Mesothelial cell of epicardium (in vitro differentiated cells): ENCODE measurements at regions not wholly inside any gene's neighbourhood (a gene's known extent, or its start where the extent isn't known, plus 50 kb on each side); places are given as distances from the start of the nearest gene placed in this dataset.

Source experiments
- DNase-seq, 2 experiments: peaks; one replicate each; pipeline ENCODE4 v3.0.0; 2021; ENCODE audit warnings: low spot score in 2 of 2; ENCODE audit not compliant: unreplicated experiment in 2 of 2
- H3K27ac Mint-ChIP-seq: 2 replicates; pipeline ENCODE4 v1.8.0; 2021; ENCODE audit warnings: mixed read lengths
- H3K27me3 Mint-ChIP-seq: 2 replicates; pipeline ENCODE4 v1.8.0; 2021; ENCODE audit warnings: low read depth, mixed read lengths
- H3K36me3 Mint-ChIP-seq: 2 replicates; pipeline ENCODE4 v1.8.0; 2021; ENCODE audit warnings: mixed read lengths
- H3K4me1 Mint-ChIP-seq: 2 replicates; pipeline ENCODE4 v1.8.0; 2021; ENCODE audit warnings: mixed read lengths
- H3K4me3 Mint-ChIP-seq: 2 replicates; pipeline ENCODE4 v1.8.0; 2021; ENCODE audit warnings: mild to moderate bottlenecking, moderate library complexity, mixed read lengths
- H3K9me3 Mint-ChIP-seq: 2 replicates; pipeline ENCODE4 v1.8.0; 2021; ENCODE audit warnings: mixed read lengths
- TF ChIP-seq, protein P1 (sequence below): fragments of 200-600 bp; sonication (generic); IDR thresholded peaks from one replicate; pipeline ENCODE4 v1.5.0; 2021; ENCODE audit warnings: antibody characterized with exemption; ENCODE audit not compliant: unreplicated experiment

DNA sequence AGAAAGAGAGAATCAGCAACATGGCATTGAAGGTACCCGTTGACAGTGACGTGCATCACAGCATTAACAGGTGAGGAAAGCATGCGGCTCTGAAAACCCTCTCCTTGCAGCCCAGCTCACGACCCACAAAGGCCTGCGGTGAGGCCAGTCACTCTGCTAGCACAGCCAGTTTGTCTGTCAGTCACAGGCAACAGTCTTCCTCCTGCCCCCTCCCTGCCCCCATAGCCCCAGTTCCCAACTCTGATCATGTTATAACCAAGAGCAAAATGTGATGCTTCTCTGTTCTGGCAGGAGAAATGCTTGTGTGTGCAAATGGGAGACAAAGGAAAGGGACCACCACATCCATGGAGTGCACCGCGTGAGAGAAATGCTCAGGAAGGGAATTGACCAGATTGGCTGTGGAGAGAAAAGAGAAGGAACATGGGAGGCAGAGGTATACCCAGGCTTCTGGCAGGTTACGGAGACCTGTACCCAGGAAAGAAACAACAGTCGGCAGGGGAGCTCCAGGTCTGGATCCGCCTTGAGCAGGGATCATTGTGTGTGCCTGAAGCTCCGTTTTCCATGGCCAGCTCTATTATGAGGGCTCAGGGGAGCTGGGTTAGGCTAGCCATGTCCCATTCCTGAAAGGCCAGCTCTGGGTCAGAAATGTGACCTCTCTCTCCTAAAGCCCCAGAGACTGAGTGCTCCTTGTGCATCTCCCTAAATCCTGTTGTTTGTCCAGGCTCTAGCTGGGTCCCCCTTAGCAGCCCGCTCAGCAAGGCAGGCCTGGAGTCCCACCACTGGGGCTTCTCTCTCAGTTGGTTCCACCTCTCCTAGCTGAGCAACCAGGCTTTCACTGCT, 139.7 kb upstream of the MAMLD1 start:
- DNase-seq = no peak
- peaks cover 66% of the 10 kb centered on the region for H3K27me3 Mint-ChIP-seq
- no peak overlapping the region for H3K27ac Mint-ChIP-seq
- no peaks in the 10 kb centered on the region for H3K36me3 Mint-ChIP-seq
- H3K4me3 Mint-ChIP-seq = no peak overlapping the region
- H3K4me1 Mint-ChIP-seq = no peaks in the 10 kb centered on the region
- TF ChIP-seq, protein P1, sequence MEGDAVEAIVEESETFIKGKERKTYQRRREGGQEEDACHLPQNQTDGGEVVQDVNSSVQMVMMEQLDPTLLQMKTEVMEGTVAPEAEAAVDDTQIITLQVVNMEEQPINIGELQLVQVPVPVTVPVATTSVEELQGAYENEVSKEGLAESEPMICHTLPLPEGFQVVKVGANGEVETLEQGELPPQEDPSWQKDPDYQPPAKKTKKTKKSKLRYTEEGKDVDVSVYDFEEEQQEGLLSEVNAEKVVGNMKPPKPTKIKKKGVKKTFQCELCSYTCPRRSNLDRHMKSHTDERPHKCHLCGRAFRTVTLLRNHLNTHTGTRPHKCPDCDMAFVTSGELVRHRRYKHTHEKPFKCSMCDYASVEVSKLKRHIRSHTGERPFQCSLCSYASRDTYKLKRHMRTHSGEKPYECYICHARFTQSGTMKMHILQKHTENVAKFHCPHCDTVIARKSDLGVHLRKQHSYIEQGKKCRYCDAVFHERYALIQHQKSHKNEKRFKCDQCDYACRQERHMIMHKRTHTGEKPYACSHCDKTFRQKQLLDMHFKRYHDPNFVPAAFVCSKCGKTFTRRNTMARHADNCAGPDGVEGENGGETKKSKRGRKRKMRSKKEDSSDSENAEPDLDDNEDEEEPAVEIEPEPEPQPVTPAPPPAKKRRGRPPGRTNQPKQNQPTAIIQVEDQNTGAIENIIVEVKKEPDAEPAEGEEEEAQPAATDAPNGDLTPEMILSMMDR = no peak
- peaks cover 14% of the 10 kb centered on the region for H3K9me3 Mint-ChIP-seq

DNA sequence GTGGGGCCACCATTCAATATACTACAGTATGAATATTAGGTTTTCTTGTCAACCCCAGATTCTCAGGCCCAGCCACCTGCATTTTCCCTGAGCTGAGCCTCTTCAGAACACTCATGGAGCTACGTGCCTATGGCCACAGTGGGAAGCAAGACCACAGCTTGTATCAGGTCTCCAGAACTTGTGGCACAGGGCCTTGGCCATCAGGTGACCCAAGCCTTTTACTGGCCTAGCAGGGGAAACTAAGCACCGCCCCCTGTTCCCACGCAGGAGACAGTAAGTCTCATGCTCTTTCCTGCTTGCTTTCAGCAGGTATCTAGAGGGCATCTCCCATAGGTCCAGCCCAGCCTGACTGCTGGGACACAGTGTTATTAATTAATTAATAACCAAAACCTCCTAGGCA, 138.4 kb upstream of the MAMLD1 start:
- no peaks in the 10 kb centered on the region for H3K4me1 Mint-ChIP-seq
- no peak overlapping the region for H3K27ac Mint-ChIP-seq
- H3K4me3 Mint-ChIP-seq = no peak overlapping the region
- peaks cover 65% of the 10 kb centered on the region for H3K27me3 Mint-ChIP-seq
- H3K36me3 Mint-ChIP-seq = no peaks in the 10 kb centered on the region
- TF ChIP-seq, protein P1 = no peak
- DNase-seq = no peak
- peaks cover 17% of the 10 kb centered on the region for H3K9me3 Mint-ChIP-seq

DNA sequence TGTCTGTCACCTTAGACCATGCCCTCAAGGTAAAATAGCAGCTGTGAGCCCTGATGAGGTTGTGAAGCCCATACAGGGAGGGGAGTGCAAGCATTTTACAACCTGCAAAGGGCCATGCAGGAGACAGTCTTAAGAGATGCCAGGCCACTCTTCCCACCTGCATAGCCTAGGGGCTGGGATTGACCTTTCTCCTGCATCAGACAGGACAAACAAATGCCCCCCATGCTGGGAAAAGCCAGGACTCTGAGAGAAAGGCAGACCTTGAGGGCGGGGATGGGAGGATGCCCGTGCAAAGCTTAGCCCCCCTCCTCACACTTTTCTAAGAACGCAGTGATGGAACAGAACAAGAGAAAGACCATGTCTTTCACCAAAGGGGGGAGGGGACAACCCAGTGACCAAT, 137.9 kb upstream of the MAMLD1 start:
- no peaks in the 10 kb centered on the region for H3K36me3 Mint-ChIP-seq
- H3K4me3 Mint-ChIP-seq = no peak overlapping the region
- H3K9me3 Mint-ChIP-seq = peaks cover 21% of the 10 kb centered on the region
- TF ChIP-seq, protein P1 = no peak
- no peak overlapping the region for H3K27ac Mint-ChIP-seq
- peaks cover 60% of the 10 kb centered on the region for H3K27me3 Mint-ChIP-seq
- DNase-seq = no peak
- H3K4me1 Mint-ChIP-seq = no peaks in the 10 kb centered on the region

DNA sequence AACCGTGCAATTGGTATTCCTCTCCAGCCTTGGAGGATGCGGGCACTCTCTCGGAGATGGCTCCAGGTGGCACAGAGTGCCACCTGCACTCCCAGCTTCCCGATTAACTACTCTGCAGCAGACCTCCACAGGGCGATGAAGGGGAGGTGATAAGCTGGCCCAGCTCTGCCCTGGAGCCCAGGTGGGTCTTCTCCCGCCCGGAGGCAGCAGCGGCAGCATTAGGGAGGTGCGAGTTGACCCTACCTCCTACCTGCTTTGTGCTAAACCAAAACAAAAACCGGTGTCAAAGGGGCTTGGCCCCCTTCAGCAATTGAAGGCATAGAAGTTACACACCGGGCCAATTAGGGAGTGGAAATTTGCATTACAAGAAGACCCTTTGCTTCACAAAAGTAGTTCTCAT, 137.4 kb upstream of the MAMLD1 start:
- Mint-ChIP-seq H3K4me3 (no peak overlapping the region), H3K36me3 (no peaks in the 10 kb centered on the region), H3K27me3 (peaks cover 56% of the 10 kb centered on the region), H3K27ac (no peak overlapping the region), H3K4me1 (no peaks in the 10 kb centered on the region), H3K9me3 (peaks cover 25% of the 10 kb centered on the region)
- no peak for DNase-seq
- TF ChIP-seq, protein P1 = no peak

DNA sequence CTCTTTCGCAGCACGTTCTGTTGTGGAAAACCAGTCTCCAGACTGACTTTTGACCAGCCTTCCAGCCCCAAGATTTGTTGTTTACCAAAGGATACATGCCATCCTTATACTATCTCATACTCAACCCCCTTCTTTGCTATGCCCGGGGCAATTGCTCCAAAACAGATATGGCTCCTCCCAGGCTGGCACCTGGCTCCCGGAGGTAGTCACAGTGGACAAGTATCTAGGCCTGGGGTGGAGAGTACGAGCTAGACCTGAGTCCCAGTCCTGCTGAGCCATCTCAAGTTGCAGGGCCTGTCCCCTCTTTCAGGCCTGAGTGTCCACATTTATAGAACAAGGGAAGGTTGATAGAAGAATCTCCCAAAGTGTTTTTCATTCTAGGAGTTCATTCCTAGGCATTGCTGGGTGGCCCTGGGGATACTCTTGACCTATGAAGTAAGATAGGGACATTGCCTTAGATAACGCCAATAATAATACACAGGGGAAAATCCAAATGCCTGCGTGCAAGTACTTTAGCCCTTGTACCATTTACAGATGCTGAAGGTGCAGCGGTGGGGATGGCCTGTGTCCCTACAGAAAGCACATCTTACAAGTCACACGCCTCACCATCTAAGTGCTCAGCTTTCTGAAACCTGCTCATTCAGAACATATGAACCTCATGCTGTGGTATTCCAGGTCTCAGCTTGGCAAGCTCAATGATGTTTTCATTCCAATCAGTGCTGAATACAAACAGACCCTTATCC, 136.7 kb upstream of the MAMLD1 start:
- Mint-ChIP-seq H3K4me1 (no peaks in the 10 kb centered on the region), H3K27me3 (peaks cover 49% of the 10 kb centered on the region), H3K9me3 (peaks cover 20% of the 10 kb centered on the region), H3K27ac (no peak overlapping the region), H3K4me3 (no peak overlapping the region), H3K36me3 (no peaks in the 10 kb centered on the region)
- TF ChIP-seq, protein P1 = no peak
- no peak for DNase-seq
